ENCODE measurements at regions not wholly inside any gene's neighbourhood (a gene's known extent, or its start where the extent isn't known, plus 50 kb on each side); places are given as distances from the start of the nearest gene placed in this dataset.

GRCh38 chr15:24607636-24608035 is 67.9 kb upstream of the NPAP1 start:
- no peaks in the 10 kb centered on the region for H3K9me2 ChIP-seq (replicated peaks; ENCODE audit: low read length)
- BruUV-seq (replicated peaks), result no TSS peak
- H3K4me3 ChIP-seq (ENCODE audit: low read length), result no peak overlapping the region
- H3F3A ChIP-seq (ENCODE audit: low read length, unreplicated experiment), result no peaks in the 10 kb centered on the region
- no peak overlapping the region for H3K27ac ChIP-seq (ENCODE audit: low read length)
- intact Hi-C loops (cut with micrococcal nuclease), result no loop called here
- H3K4me1 ChIP-seq (ENCODE audit: insufficient read depth, low read length), result no peaks in the 10 kb centered on the region
- H4K20me1 ChIP-seq (ENCODE audit: low read length), result no peaks in the 10 kb centered on the region
- peaks cover 26% of the 10 kb centered on the region for H3K9me3 ChIP-seq (ENCODE audit: low read length)
- H2AFZ ChIP-seq (ENCODE audit: low read length), result no peak overlapping the region
- H3K27me3 ChIP-seq (ENCODE audit: low read length), result no peaks in the 10 kb centered on the region
- ATAC-seq (no peak), DNase-seq (no peak)
- no peaks in the 10 kb centered on the region for H3K36me3 ChIP-seq (ENCODE audit: low read depth, low read length)
- no peak overlapping the region for H3K4me2 ChIP-seq (ENCODE audit: low read length)
- POLR2A ChIA-PET (ENCODE audit: unreplicated experiment), result no interaction called here
- no peak overlapping the region for H3K9ac ChIP-seq (ENCODE audit: low read length)
- CTCF ChIA-PET, result no interaction called here
- TF ChIP-seq EZH2phosphoT487 (IDR thresholded peaks at IDR 0.05; ENCODE audit: borderline replicate concordance, low read length) (no peak), EZH2 (IDR thresholded peaks at IDR 0.05; ENCODE audit: low read length, unreplicated experiment) (no peak), CTCF (conservative IDR thresholded peaks at IDR 0.05; ENCODE audit: low read depth, low read length) (no peak)
- H3K79me2 ChIP-seq (ENCODE audit: low read length), result no peaks in the 10 kb centered on the region

- POLR2A ChIA-PET (ENCODE audit: unreplicated experiment), result no interaction called here
Measured at GRCh38 chr15:24617646-24618045, 57.9 kb upstream of the NPAP1 start.

More at GRCh38 chr15:24617646-24618045, 57.9 kb upstream of the NPAP1 start:
- Histone ChIP-seq H4K20me1 (ENCODE audit: low read length) (no peaks in the 10 kb centered on the region), H3K36me3 (ENCODE audit: low read depth, low read length) (no peaks in the 10 kb centered on the region; the same call in 1 of the 2 replicates), H2AFZ (ENCODE audit: low read length) (no peak overlapping the region), H3K9me3 (ENCODE audit: low read length) (peaks cover 36% of the 10 kb centered on the region), H3K27me3 (ENCODE audit: low read length) (no peaks in the 10 kb centered on the region), H3K27ac (ENCODE audit: low read length) (no peak overlapping the region), H3K4me3 (ENCODE audit: low read length) (no peak overlapping the region), H3K9ac (ENCODE audit: low read length) (no peak overlapping the region), H3K4me2 (ENCODE audit: low read length) (no peak overlapping the region), H3K79me2 (ENCODE audit: low read length) (no peaks in the 10 kb centered on the region), H3K4me1 (ENCODE audit: insufficient read depth, low read length) (no peaks in the 10 kb centered on the region), H3F3A (ENCODE audit: low read length, unreplicated experiment) (no peaks in the 10 kb centered on the region), H3K9me2 (replicated peaks; ENCODE audit: low read length) (no peaks in the 10 kb centered on the region)
- BruUV-seq (replicated peaks), result no TSS peak
- intact Hi-C loops (cut with micrococcal nuclease), result no loop called here
- ATAC-seq, result no peak
- no peak for DNase-seq
- no peak for TF ChIP-seq EZH2phosphoT487 (IDR thresholded peaks at IDR 0.05; ENCODE audit: borderline replicate concordance, low read length)
- TF ChIP-seq EZH2 (IDR thresholded peaks at IDR 0.05; ENCODE audit: low read length, unreplicated experiment), result no peak
- TF ChIP-seq CTCF (conservative IDR thresholded peaks at IDR 0.05; ENCODE audit: low read depth, low read length), result no peak
- CTCF ChIA-PET, result no interaction called here
